KOPT-K1 (cell line): ENCODE measurements at regions not wholly inside any gene's neighbourhood (a gene's known extent, or its start where the extent isn't known, plus 50 kb on each side); places are given as distances from the start of the nearest gene placed in this dataset.

Experiments used
- H3K27ac ChIP-seq: fragments of 200-600 bp; sonication (generic); 2 replicates; pipeline ENCODE4 v1.5.1; 2016; ENCODE audit warnings: antibody characterized with exemption, mild to moderate bottlenecking, low read depth, low read length; ENCODE audit not compliant: poor library complexity, severe bottlenecking
- H3K36me3 ChIP-seq: fragments of 200-600 bp; sonication (generic); 2 replicates; pipeline ENCODE4 v1.5.1; 2017; ENCODE audit warnings: antibody characterized with exemption, mild to moderate bottlenecking, low read length, moderate library complexity; ENCODE audit not compliant: insufficient read depth
- H3K9me3 ChIP-seq: fragments of 200-600 bp; sonication (generic); 2 replicates; pipeline ENCODE4 v1.5.1; 2017; ENCODE audit warnings: antibody characterized with exemption, low read length, mild to moderate bottlenecking; ENCODE audit not compliant: insufficient read depth, poor library complexity, severe bottlenecking

DNA sequence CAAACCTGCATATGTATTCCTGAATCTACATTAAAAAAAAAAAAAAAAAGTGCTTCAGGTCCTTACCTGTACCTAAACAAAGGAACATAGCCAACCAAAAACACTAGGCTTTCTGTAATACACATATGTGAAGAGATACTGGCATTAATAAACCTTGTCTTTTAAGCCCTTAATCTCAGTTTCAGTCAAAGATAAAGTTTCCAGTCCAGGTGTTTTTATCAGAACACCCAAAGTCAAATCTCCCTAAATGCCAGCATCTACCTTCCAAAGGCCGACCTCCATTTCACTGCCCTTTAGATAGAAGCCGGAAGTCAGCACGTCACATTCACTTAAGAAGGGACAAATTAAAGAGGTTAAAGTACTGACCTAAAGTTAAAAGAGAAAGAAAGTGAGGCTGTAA is 79.8 kb upstream of the NEBL start:
- no peak overlapping the region for H3K27ac ChIP-seq
- no peaks in the 10 kb centered on the region for H3K36me3 ChIP-seq
- no peaks in the 10 kb centered on the region for H3K9me3 ChIP-seq

DNA sequence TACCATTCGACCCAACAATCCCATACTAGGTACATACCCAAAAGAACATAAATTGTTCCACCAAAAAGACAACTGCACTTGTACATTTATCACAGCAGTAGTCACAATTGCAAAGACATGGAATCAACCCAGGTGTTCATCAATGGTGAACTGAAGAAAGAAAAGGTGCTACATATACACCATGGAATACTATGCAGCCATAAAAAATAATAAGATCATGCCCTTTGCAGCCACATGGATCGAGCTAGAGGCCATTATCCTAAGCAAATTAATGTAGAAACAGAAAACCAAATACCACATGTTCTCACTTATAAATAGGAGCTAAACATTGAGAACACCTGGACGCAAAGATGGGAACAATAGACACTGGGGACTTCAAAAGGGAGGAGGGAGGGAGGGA is 79.3 kb upstream of the NEBL start:
- Histone ChIP-seq H3K36me3 (no peaks in the 10 kb centered on the region), H3K27ac (no peak overlapping the region), H3K9me3 (no peaks in the 10 kb centered on the region)

- no peaks in the 10 kb centered on the region for H3K9me3 ChIP-seq
- H3K27ac ChIP-seq: no peak overlapping the region
- no peaks in the 10 kb centered on the region for H3K36me3 ChIP-seq
Observed at GRCh38 chr10:20975236-20975635, 78.1 kb upstream of the NEBL start.

GRCh38 chr10:20972925-20973324 is 75.8 kb upstream of the NEBL start:
- H3K27ac ChIP-seq: no peak overlapping the region
- H3K36me3 ChIP-seq: no peaks in the 10 kb centered on the region
- H3K9me3 ChIP-seq: no peaks in the 10 kb centered on the region

- Histone ChIP-seq H3K36me3 (no peaks in the 10 kb centered on the region), H3K27ac (no peak overlapping the region), H3K9me3 (no peaks in the 10 kb centered on the region)
Observed at GRCh38 chr10:20971901-20972300, 74.8 kb upstream of the NEBL start.

DNA sequence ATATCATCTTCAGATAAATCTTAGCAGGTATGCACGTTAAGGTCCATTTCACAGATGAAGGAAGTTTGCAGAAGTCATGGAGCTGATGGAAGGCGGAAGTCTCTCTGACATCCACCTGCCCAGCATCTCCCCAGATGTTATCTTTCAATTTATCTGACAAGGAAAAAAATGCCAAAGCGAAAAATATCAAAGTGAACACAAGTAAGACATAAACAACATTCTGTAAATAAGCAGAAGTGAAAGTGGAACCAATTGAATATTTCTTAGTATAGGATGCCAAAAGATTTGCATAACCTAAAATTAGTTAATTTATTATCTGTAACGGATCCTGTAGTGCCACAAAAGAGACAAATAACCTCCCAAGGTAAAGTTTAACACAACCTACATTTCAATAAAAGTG is 73.6 kb upstream of the NEBL start:
- H3K9me3 ChIP-seq: no peaks in the 10 kb centered on the region
- no peak overlapping the region for H3K27ac ChIP-seq

DNA sequence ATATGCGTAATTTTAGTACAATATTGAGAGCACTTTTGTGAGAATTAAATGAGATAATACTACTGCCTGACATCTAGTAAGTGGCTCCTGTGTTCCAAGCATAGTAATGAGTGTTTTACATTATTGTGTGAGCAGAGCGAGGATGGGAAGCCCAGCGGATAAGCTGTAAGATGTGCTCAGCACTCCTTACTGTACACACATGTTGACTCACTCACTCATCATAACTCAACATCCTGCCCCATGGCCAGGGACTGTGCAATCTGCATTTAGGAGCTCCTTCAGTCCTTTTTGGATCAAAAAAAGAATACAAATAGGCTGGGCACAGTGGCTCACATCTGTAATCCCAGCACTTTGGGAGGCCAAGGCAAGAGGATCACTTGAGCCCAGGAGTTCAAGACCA is 72.9 kb upstream of the NEBL start:
- Histone ChIP-seq H3K27ac (no peak overlapping the region), H3K36me3 (no peaks in the 10 kb centered on the region), H3K9me3 (no peaks in the 10 kb centered on the region)

More for the DNA sequence above, 73.6 kb upstream of the NEBL start:
- H3K36me3 ChIP-seq: no peaks in the 10 kb centered on the region

DNA sequence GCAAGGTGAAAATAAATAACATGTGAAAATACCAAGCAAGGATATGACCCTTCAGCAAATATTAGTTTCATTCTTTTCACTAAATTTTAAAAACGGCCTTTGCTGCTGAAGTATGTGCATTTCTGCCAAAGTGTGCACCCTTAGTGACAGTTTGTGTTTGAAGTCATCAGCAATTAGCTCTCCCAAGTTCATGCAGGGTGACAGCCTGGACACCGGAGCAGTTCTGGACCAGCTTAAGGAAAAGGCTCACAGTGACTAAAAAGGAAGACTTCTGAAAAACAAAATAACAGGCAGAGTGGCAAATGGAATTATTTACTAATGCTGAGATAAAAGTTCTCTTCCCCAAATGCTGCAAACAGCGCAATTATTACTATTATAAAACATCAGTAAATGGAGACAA is 69.3 kb upstream of the NEBL start:
- H3K27ac ChIP-seq: no peak overlapping the region
- H3K36me3 ChIP-seq: no peaks in the 10 kb centered on the region
- no peaks in the 10 kb centered on the region for H3K9me3 ChIP-seq

GRCh38 chr10:20963721-20964595 is 66.8 kb upstream of the NEBL start:
- Histone ChIP-seq H3K27ac (no peak overlapping the region), H3K9me3 (no peaks in the 10 kb centered on the region), H3K36me3 (no peaks in the 10 kb centered on the region)

DNA sequence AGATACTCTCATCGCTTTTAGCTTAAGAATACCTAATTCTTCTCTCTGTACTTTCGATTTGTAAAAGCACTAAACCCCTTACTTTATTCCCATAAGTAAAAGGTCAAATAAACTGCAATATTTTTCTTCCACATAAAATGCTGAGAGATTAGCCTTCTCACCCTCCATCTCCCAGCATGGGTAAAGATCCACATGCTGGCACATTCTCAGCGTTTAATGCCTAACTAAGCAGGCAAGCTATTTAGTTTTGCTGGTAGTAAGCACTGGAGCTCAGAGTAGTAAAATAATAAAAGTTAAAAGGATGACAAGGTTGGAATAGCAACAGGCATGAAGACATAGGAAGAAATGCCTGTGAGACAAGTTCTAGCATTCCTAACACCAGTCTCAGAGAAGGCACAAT is 65.9 kb upstream of the NEBL start:
- no peak overlapping the region for H3K27ac ChIP-seq
- no peaks in the 10 kb centered on the region for H3K36me3 ChIP-seq
- H3K9me3 ChIP-seq: no peaks in the 10 kb centered on the region

DNA sequence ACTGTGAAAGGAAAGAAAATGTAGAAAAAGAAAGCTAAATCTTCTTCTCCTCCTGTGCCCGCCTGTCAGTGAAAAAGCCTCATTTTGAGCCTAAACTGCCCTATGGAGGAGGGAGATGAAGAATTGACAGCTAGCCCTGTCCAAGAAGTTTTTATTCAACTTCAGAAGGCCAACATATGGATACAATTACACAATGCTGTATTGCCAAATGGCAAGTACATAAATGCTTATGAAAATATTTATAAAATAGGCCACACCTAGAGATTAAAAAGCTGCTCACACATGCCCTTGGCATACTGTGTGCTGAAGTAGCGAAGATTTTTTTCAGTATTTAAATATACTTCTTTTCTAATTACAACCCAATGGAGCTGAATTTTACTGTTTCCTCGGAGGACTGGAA is 65.1 kb upstream of the NEBL start:
- Histone ChIP-seq H3K9me3 (no peaks in the 10 kb centered on the region), H3K27ac (no peak overlapping the region), H3K36me3 (no peaks in the 10 kb centered on the region)

DNA sequence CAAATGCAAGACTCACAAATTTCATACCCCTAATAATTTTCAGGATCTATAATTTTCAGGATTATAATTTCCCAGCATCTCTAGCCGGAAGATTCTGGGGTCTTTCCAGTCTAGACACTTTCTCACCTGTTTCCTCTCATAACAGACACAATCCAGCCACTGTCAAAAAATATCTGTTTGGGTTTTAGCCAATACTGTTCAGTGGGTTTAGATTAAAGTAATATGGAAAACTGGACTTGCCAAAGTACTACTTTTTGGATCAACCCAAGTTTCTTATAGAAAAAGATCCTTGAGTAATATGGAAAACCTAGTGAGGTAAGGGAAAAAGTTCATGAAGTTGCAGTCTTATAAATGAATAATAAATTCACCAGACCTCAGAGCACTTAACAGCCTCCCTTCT is 62.1 kb upstream of the NEBL start:
- H3K36me3 ChIP-seq: no peaks in the 10 kb centered on the region
- H3K9me3 ChIP-seq: no peaks in the 10 kb centered on the region
- no peak overlapping the region for H3K27ac ChIP-seq

DNA sequence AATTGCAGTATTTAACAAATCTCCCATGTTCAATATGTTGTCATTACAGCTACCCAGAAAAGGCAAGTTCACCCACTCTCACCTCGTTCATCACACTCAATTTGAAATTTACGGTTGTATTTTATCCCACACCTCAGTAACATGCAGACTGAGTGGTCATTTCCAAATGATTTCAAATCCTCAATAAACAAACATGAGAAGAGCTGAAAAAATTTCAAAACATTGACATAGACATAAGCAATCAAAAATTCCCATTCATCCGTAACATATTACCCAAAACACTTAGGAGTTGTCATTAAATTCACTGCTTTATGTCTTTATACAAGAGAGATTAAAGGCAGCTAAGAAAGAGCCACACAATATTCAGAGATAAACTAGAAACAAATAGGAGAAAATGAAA is 61.7 kb upstream of the NEBL start:
- H3K27ac ChIP-seq: no peak overlapping the region
- H3K9me3 ChIP-seq: no peaks in the 10 kb centered on the region
- H3K36me3 ChIP-seq: no peaks in the 10 kb centered on the region

DNA sequence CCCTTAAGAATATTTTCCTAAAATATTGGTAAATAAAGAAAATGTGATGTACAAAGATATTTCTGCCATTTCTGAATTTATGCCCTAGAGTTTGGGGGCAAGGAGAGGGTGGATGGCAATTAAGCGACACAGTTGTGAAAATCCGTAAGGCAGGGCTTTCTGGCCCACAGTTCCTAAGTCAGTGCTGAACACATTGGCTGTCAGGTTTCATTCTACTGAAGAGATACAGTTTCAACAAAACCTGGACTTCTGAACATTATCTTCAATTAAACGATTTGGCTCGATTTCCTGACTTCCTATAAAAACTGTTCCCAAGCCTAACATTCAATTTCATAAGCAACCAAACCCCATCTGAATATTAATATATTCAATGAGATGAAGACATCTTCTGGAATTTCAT is 61.1 kb upstream of the NEBL start:
- H3K27ac ChIP-seq: no peak overlapping the region
- no peaks in the 10 kb centered on the region for H3K9me3 ChIP-seq
- H3K36me3 ChIP-seq: no peaks in the 10 kb centered on the region

GRCh38 chr10:20957744-20958143 is 60.6 kb upstream of the NEBL start:
- no peak overlapping the region for H3K27ac ChIP-seq
- H3K36me3 ChIP-seq: no peaks in the 10 kb centered on the region
- H3K9me3 ChIP-seq: no peaks in the 10 kb centered on the region

DNA sequence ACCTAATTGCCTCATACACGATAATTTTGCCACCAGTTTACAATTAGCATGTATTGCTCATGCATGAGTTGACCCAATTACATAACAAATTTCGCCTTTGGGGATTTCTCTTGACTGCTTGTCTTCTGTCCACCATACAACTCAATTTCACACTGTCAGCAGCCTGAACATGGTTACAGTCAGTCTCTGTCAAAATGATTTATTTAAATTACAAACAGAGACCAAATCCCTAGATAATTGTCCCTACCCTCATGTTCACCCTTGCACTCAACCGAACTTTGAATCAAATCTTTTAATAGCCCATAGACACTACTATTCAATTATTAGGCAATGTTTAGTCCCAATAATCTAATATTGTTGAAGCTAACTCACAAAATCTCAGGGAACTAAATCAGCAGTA is 59.7 kb upstream of the NEBL start:
- H3K36me3 ChIP-seq: no peaks in the 10 kb centered on the region
- no peaks in the 10 kb centered on the region for H3K9me3 ChIP-seq
- no peak overlapping the region for H3K27ac ChIP-seq
